ENCODE measurements at regions not wholly inside any gene's neighbourhood (a gene's known extent, or its start where the extent isn't known, plus 50 kb on each side); places are given as distances from the start of the nearest gene placed in this dataset.

GRCh38 chr1:220407191-220407590 is 120.7 kb upstream of the MARK1 start:
- Histone ChIP-seq H4K91ac (replicated peaks; ENCODE audit: insufficient read length, low read length) (no peak overlapping the region), H2BK5ac (ENCODE audit: low read depth, low read length) (no peak overlapping the region), H4K8ac (ENCODE audit: extremely low read depth, insufficient read depth, low read length) (no peak overlapping the region), H2BK12ac (ENCODE audit: low read depth, low read length) (no peak overlapping the region), H4K5ac (ENCODE audit: insufficient read length, low read depth, low read length) (no peak overlapping the region), H3K4ac (replicated peaks; ENCODE audit: insufficient read length, low read depth, low read length) (no peak overlapping the region), H3K9ac (replicated peaks in 1 of 4; ENCODE audit: extremely low read depth in 1 of 4, low read depth in 3 of 4, low read length in 3 of 4) (no peak overlapping the region), H2BK15ac (ENCODE audit: low read length) (no peak overlapping the region; the same call in 1 of the 2 replicates), H3K56ac (replicated peaks; ENCODE audit: insufficient read length, low read depth, low read length) (no peak overlapping the region), H3K18ac (ENCODE audit: extremely low read depth, low read length) (no peak overlapping the region), H3K79me1 (ENCODE audit: low read depth, low read length) (no peaks in the 10 kb centered on the region), H2AFZ (ENCODE audit: low read length) (no peak overlapping the region), H3K9me3 (ENCODE audit: insufficient read depth in 2 of 2, low read depth in 1 of 2, low read length in 1 of 2) (peaks cover 0 to 2% of the 10 kb centered on the region in 2 experiments; a peak in 1 of 4 replicates), H2AK5ac (ENCODE audit: low read depth, low read length) (no peak overlapping the region), H4K20me1 (replicated peaks in 1 of 2; ENCODE audit: control insufficient read depth in 1 of 2, insufficient read depth in 2 of 2, low read length in 2 of 2) (no peaks in the 10 kb centered on the region), H3K4me3 (ENCODE audit: extremely low read depth in 1 of 4, insufficient read depth in 2 of 4, low read depth in 3 of 4, low read length in 4 of 4) (no peak overlapping the region), H3K36me3 (ENCODE audit: control insufficient read depth in 2 of 4, insufficient read depth in 4 of 4, low read length in 3 of 4) (no peaks in the 10 kb centered on the region), H2BK120ac (replicated peaks; ENCODE audit: low read depth, low read length) (no peak overlapping the region), H3K79me2 (ENCODE audit: control insufficient read depth in 1 of 2, insufficient read depth in 2 of 2, low read length in 2 of 2) (no peaks in the 10 kb centered on the region), H3K23me2 (ENCODE audit: low read depth, low read length) (no peaks in the 10 kb centered on the region), H2BK20ac (ENCODE audit: low read length) (no peak overlapping the region), H3K23ac (ENCODE audit: insufficient read length) (no peak overlapping the region), H3K27me3 (replicated peaks in 1 of 4; ENCODE audit: control insufficient read depth in 3 of 4, extremely low read depth in 1 of 4, insufficient read depth in 3 of 4, low read length in 3 of 4) (no peaks in the 10 kb centered on the region), H3K27ac (ENCODE audit: low read depth, low read length) (no peak overlapping the region), H3K4me2 (ENCODE audit: insufficient read depth in 1 of 2, low read depth in 2 of 2, low read length in 2 of 2) (no peak overlapping the region), H3K14ac (ENCODE audit: insufficient read length) (no peak overlapping the region), H3K4me1 (replicated peaks in 1 of 4; ENCODE audit: control insufficient read depth in 3 of 4, insufficient read depth in 4 of 4, low read length in 3 of 4) (peaks cover 2 to 14% (median 9%) of the 10 kb centered on the region in 4 experiments; a peak in 6 of 7 replicates)
- FAIRE-seq = no peak
- CTCF ChIA-PET (ENCODE audit: partially characterized antibody) = no interaction called here
- POLR2A ChIA-PET (ENCODE audit: partially characterized antibody) = no interaction called here
- DNase-seq (ENCODE audit: low read depth in 1 of 2, low spot score in 2 of 2) = no peak
- no peak for TF ChIP-seq SP1 (IDR thresholded peaks at IDR 0.05; ENCODE audit: low read depth, low read length)
- TF ChIP-seq SUZ12 (IDR thresholded peaks at IDR 0.05; ENCODE audit: low read length) = no peak
- no peak for TF ChIP-seq CHD2 (IDR thresholded peaks at IDR 0.05; ENCODE audit: low read length)
- TF ChIP-seq NANOG (IDR thresholded peaks at IDR 0.05; ENCODE audit: insufficient read depth, low read depth, low read length, poor library complexity, severe bottlenecking) = no peak
- TF ChIP-seq FOSL1 (IDR thresholded peaks at IDR 0.05; ENCODE audit: insufficient read depth, low read depth, low read length) = no peak
- TF ChIP-seq, protein P1, sequence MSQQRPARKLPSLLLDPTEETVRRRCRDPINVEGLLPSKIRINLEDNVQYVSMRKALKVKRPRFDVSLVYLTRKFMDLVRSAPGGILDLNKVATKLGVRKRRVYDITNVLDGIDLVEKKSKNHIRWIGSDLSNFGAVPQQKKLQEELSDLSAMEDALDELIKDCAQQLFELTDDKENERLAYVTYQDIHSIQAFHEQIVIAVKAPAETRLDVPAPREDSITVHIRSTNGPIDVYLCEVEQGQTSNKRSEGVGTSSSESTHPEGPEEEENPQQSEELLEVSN (IDR thresholded peaks at IDR 0.05) = no peak
- no peak for TF ChIP-seq GABPA (IDR thresholded peaks at IDR 0.05; ENCODE audit: borderline replicate concordance, insufficient read depth, low read length)
- no peak for TF ChIP-seq RAD21 (IDR thresholded peaks at IDR 0.05 in 1 of 2, conservative IDR thresholded peaks at IDR 0.05 in 1 of 2; ENCODE audit: low read depth in 2 of 2, low read length in 2 of 2)
- no peak for TF ChIP-seq MAFK (IDR thresholded peaks at IDR 0.05; ENCODE audit: low read depth, low read length)
- no peak for TF ChIP-seq SIN3A (conservative IDR thresholded peaks at IDR 0.05 in 1 of 2, IDR thresholded peaks at IDR 0.05 in 1 of 2; ENCODE audit: low read depth in 1 of 2, low read length in 2 of 2)
- TF ChIP-seq CTCF (IDR thresholded peaks at IDR 0.05; ENCODE audit: control extremely low read depth in 1 of 3, insufficient read depth in 1 of 3, low read depth in 1 of 3, low read length in 3 of 3) = no peak

Data from H1 (cell line).